Stimulated activated CD4-positive, alpha-beta T cell treated with anti-CD3 and anti-CD28 coated beads, Interleukin-15, amount 100 ng/mL, for 48 hours (primary cell): ENCODE measurements at regions not wholly inside any gene's neighbourhood (a gene's known extent, or its start where the extent isn't known, plus 50 kb on each side); places are given as distances from the start of the nearest gene placed in this dataset.

ENCODE experiments used
- DNase-seq, 2 donors: peaks; one replicate each; pipeline ENCODE4 v3.0.0-alpha.2; 2020; ENCODE audit warnings: low read depth in 2 of 2

- no peak for DNase-seq
These were observed 135.7 kb upstream of the SEL1L start for GRCh38 chr14:81669308-81669707.

- no peak for DNase-seq
These were observed 140.3 kb upstream of the SEL1L start for GRCh38 chr14:81673930-81674329.

GRCh38 chr14:81676395-81676794 lies 142.7 kb upstream of the SEL1L start:
- DNase-seq: no peak

- DNase-seq: no peak
These were observed 143.2 kb upstream of the SEL1L start for GRCh38 chr14:81676879-81677278.

GRCh38 chr14:81677736-81678135 lies 144.1 kb upstream of the SEL1L start:
- DNase-seq: no peak

- DNase-seq: no peak
These were observed 145.6 kb upstream of the SEL1L start for GRCh38 chr14:81679226-81679625.

- DNase-seq: no peak
These were observed 147.9 kb upstream of the SEL1L start for GRCh38 chr14:81681541-81681940.

- DNase-seq: no peak
These were observed 148.5 kb upstream of the SEL1L start for GRCh38 chr14:81682134-81682533.

- DNase-seq: no peak
These were observed 149.0 kb upstream of the SEL1L start for GRCh38 chr14:81682701-81683100.

- DNase-seq: no peak
These were observed 151.0 kb upstream of the SEL1L start for GRCh38 chr14:81684696-81685095.

- DNase-seq: no peak
These were observed 152.9 kb upstream of the SEL1L start for GRCh38 chr14:81686512-81686911.

GRCh38 chr14:81691931-81692330 lies 158.3 kb upstream of the SEL1L start:
- no peak for DNase-seq

- DNase-seq: no peak
These were observed 160.8 kb upstream of the SEL1L start for GRCh38 chr14:81694419-81694818.

- no peak for DNase-seq
These were observed 176.0 kb upstream of the SEL1L start for GRCh38 chr14:81709681-81710080.

- peak in 1 of 2 donors; percentile 3 for DNase-seq
These were observed 176.7 kb upstream of the SEL1L start for GRCh38 chr14:81710232-81710845.

- no peak for DNase-seq
These were observed 182.1 kb upstream of the SEL1L start for GRCh38 chr14:81715731-81716130.

GRCh38 chr14:81716953-81717352 lies 183.3 kb upstream of the SEL1L start:
- DNase-seq: no peak

GRCh38 chr14:81723956-81724355 lies 190.3 kb upstream of the SEL1L start:
- no peak for DNase-seq

GRCh38 chr14:81727218-81727617 lies 193.6 kb upstream of the SEL1L start:
- no peak for DNase-seq

- no peak for DNase-seq
These were observed 194.8 kb upstream of the SEL1L start for GRCh38 chr14:81728447-81728846.

- no peak for DNase-seq
These were observed 196.0 kb upstream of the SEL1L start for GRCh38 chr14:81729622-81730021.

GRCh38 chr14:81737938-81738337 lies 204.3 kb upstream of the SEL1L start:
- DNase-seq: no peak

- DNase-seq: no peak
These were observed 205.4 kb upstream of the SEL1L start for GRCh38 chr14:81738946-81739659.

GRCh38 chr14:81743605-81744004 lies 210.0 kb upstream of the SEL1L start:
- no peak for DNase-seq
